ENCODE measurements at regions not wholly inside any gene's neighbourhood (a gene's known extent, or its start where the extent isn't known, plus 50 kb on each side); places are given as distances from the start of the nearest gene placed in this dataset.
"Not testable (repeated sequence)": the region's sequence is repeated elsewhere in the genome, so short reads cannot be mapped to it uniquely, and the experiment has no call there.

DNA sequence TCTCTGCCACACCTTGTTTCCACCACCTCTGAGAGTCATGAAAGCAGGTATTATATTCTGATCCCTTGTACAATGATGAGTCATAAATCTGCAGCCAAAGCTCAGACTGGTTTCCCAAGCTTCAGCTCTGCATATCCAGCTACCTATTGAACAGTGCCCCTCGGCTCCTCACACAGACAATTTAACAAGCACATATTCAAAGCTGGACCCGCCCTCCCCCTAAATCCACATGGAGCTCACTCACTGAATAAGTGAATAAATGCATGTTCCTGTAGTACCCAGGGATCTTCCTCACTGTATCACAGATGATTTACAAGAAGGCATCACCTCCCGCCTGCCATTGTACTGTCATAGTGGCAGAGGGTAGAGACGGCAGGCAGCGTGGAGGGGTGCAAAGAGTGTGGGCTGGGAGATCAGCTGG, 516.4 kb downstream of the GRIN2A start:
- TF ChIP-seq POLR2A (IDR thresholded peaks at IDR 0.05; ENCODE audit: low read depth, low read length) (no peak), POLR2AphosphoS5 (IDR thresholded peaks at IDR 0.05; ENCODE audit: low read depth, low read length) (no peak), SPI1 (IDR thresholded peaks at IDR 0.05; ENCODE audit: low read depth, low read length) (no peak), TAF1 (IDR thresholded peaks at IDR 0.05; ENCODE audit: low read depth, low read length) (no peak), PAX5 (IDR thresholded peaks at IDR 0.05; ENCODE audit: insufficient read depth, low read length, severe bottlenecking) (no peak), POU2F2 (IDR thresholded peaks at IDR 0.05; ENCODE audit: low read depth, low read length) (no peak)
- no peak for DNase-seq (ENCODE audit: insufficient read length, low spot score)
- FAIRE-seq, result no peak

DNA sequence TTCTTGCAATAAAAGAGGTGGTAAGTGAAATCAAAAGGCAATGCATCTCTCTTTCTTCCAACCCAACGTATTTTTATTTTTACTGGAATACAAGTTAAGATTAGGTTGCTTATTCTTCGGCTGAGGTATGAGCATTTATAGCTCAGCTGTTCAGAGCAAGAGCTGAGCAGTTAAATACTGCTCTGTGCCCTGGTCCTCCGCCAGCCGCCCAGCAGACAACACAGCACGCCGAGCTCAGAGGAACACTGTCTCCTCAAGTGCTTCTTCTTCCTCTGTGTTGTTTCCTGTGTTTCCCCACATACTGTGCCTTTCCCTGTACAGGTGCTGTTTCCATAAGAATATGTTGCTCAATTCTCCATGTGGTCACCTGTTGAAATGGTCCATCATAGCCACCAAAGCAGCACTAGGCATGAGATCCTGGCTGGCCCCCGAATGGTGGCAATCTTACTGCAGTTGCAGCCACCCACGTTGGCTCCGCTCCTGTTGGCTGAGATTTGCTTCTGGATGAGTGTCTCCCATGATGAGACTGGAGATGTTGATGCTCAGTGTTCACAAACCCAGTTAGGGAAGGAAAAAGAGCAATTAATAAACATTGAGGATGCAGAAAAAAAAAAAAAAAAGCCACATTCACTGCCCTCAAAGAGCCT, 515.3 kb downstream of the GRIN2A start:
- DNase-seq (ENCODE audit: insufficient read length, low spot score) (no peak), FAIRE-seq (no peak)
- no peak for TF ChIP-seq POLR2AphosphoS5 (IDR thresholded peaks at IDR 0.05; ENCODE audit: low read depth, low read length)
- no peak for TF ChIP-seq POU2F2 (IDR thresholded peaks at IDR 0.05; ENCODE audit: low read depth, low read length)
- no peak for TF ChIP-seq PAX5 (IDR thresholded peaks at IDR 0.05; ENCODE audit: insufficient read depth, low read length, severe bottlenecking)
- TF ChIP-seq TAF1 (IDR thresholded peaks at IDR 0.05; ENCODE audit: low read depth, low read length), result no peak
- no peak for TF ChIP-seq POLR2A (IDR thresholded peaks at IDR 0.05; ENCODE audit: low read depth, low read length)
- TF ChIP-seq SPI1 (IDR thresholded peaks at IDR 0.05; ENCODE audit: low read depth, low read length), result no peak

DNA sequence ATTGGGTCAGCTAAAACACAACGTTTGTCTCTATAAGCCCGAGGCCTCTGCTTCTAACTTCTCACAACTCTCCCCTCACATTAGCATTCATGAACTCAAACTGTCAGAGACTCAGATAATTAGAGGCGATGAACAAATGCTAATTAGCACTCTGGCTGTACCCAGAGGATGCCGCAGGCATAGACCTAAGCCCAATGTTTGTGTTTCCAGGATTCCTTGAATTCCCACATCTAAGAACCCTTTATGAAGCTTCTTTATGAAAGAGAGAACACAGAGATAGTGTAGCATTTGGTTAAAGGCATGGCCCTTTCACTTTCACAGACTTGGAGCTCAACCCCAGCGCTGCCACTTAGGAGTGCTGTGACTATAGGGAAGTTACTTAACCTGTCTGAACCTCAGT, 512.2 kb downstream of the GRIN2A start:
- FAIRE-seq (no peak), DNase-seq (ENCODE audit: insufficient read length, low spot score) (no peak)
- TF ChIP-seq PAX5 (IDR thresholded peaks at IDR 0.05; ENCODE audit: insufficient read depth, low read length, severe bottlenecking) (no peak), SPI1 (IDR thresholded peaks at IDR 0.05; ENCODE audit: low read depth, low read length) (no peak), TAF1 (IDR thresholded peaks at IDR 0.05; ENCODE audit: low read depth, low read length) (no peak), POLR2AphosphoS5 (IDR thresholded peaks at IDR 0.05; ENCODE audit: low read depth, low read length) (no peak), POLR2A (IDR thresholded peaks at IDR 0.05; ENCODE audit: low read depth, low read length) (no peak), POU2F2 (IDR thresholded peaks at IDR 0.05; ENCODE audit: low read depth, low read length) (no peak)

DNA sequence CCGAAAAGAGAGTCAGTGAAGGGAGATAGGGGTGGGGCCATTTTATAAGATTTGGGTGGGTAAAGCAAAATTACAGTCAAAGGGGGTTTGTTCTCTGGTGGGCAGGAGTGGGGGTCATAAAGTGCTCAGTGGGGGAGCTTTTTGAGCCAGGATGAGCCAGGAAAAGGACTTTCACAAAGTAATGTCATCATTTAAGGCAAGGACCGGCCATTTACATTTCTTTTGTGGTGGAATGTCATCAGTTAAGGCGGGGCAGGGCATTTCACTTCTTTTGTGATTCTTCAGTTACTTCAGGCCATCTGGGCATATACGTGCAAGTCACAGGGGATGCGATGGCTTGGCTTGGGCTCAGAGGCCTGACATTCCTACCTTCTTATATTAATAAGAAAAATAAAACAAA, 511.6 kb downstream of the GRIN2A start:
- FAIRE-seq; DNase-seq (ENCODE audit: insufficient read length, low spot score): not testable (repeated sequence)

DNA sequence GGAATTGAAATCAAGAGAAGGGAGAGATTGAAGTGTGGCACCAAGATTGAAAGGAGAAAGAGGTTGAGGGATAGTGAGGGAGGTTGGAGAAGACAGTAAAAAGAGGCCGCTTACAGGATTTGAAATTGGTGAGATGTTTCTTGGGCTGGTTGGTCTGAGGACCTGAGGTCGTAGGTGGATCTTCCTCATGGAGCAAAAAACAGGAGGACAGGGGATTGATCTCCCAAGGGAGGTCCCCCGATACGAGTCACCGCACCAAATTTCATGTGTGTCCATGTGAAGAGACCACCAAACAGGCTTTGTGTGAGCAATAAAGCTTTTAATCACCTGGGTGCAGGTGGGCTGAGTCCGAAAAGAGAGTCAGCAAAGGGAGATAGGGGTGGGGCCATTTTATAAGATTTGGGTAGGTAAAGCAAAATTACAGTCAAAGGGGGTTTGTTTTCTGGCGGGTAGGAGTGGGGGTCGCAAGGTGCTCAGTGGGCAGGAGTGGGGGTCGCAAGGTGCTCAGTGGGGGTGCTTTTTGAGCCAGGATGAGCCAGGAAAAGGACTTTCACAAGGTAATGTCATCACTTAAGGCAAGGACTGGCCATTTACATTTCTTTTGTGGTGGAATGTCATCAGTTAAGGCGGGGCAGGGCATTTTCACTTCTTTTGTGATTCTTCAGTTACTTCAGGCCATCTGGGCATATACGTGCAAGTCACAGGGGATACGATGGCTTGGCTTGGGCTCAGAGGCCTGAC, 505.5 kb downstream of the GRIN2A start:
- DNase-seq (ENCODE audit: insufficient read length, low spot score); FAIRE-seq: not testable (repeated sequence)

DNA sequence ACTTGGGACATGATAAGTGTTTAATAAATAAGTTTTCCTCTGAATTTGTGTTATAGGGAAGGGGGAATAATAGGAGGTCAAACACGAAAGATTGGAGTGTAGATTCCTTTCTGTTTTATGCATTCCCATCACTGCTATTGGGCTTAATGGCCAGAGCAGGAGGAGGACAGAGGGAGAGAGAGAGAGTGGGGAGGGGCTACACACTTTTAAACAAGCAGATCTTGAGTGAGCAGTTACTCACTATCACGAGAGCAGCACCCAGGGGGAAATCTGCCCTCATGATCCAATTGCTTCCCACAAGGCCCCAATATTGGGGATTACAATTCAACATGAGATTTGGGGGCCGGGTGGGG, 505.0 kb downstream of the GRIN2A start:
- no peak for DNase-seq (ENCODE audit: insufficient read length, low spot score)
- no peak for FAIRE-seq
- TF ChIP-seq POLR2AphosphoS5 (IDR thresholded peaks at IDR 0.05; ENCODE audit: low read depth, low read length) (no peak), SPI1 (IDR thresholded peaks at IDR 0.05; ENCODE audit: low read depth, low read length) (no peak), POLR2A (IDR thresholded peaks at IDR 0.05; ENCODE audit: low read depth, low read length) (no peak), POU2F2 (IDR thresholded peaks at IDR 0.05; ENCODE audit: low read depth, low read length) (no peak), PAX5 (IDR thresholded peaks at IDR 0.05; ENCODE audit: insufficient read depth, low read length, severe bottlenecking) (no peak), TAF1 (IDR thresholded peaks at IDR 0.05; ENCODE audit: low read depth, low read length) (no peak)

DNA sequence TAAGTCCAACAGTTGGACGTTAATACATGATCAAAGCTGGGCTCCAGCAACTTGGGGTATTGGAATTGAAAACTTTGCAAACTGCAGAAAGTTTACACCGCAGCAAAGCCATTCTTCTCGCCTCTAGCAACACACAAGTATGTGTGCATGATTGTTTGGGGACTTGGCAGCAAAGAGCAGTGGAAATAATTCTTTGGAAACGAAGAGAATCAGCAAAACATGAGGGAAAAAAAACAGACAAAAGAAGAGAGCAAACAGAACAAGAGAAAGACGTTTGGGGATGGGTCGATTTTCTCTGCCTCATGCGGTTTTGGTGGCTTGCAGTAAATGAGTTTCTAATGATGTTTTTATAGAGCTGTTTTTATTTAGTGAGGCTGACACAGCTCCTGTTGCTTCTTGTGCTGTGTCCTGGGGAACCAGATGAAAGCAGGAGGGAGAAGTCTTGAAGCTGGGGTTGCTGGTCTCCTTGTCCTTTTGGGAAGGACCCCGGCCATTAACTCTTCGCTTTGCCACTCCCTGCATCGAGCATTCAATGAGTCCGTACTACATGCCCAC, 502.9 kb downstream of the GRIN2A start:
- FAIRE-seq (no peak), DNase-seq (ENCODE audit: insufficient read length, low spot score) (no peak)
- TF ChIP-seq POLR2AphosphoS5 (IDR thresholded peaks at IDR 0.05; ENCODE audit: low read depth, low read length) (no peak), PAX5 (IDR thresholded peaks at IDR 0.05; ENCODE audit: insufficient read depth, low read length, severe bottlenecking) (no peak), POU2F2 (IDR thresholded peaks at IDR 0.05; ENCODE audit: low read depth, low read length) (no peak), TAF1 (IDR thresholded peaks at IDR 0.05; ENCODE audit: low read depth, low read length) (no peak), POLR2A (IDR thresholded peaks at IDR 0.05; ENCODE audit: low read depth, low read length) (no peak), SPI1 (IDR thresholded peaks at IDR 0.05; ENCODE audit: low read depth, low read length) (no peak)

DNA sequence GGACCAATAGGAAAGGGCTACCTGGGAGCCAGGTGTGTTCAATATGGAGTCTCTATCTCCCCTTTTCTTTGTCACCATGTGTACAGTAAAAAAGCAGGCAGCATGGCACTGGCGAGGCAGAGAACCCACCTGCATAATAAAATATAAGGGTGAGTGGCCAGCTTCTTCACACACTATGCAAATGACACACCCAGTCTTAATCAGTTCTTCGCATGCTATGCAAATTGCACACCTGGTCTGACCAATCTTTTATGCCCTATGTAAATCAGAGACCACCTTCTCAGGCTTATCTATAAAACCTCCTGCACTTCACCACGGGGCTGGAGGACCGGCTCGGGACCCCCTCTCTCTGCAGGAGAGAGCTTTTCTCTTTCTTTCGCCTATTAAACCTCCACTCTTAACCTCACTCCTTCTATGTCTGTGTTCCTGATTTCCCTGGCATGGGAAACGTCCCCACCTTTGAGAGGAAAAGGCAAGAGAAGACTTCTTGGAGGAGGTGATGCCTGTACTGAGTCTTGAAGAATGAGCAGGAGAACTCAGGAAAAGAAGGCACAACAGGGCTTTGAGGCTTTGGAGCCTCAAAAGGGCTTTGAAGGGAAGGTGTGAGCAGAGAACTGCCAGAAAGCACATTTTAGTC, 502.1 kb downstream of the GRIN2A start:
- FAIRE-seq, result no peak
- no peak for TF ChIP-seq POU2F2 (IDR thresholded peaks at IDR 0.05; ENCODE audit: low read depth, low read length)
- no peak for TF ChIP-seq POLR2AphosphoS5 (IDR thresholded peaks at IDR 0.05; ENCODE audit: low read depth, low read length)
- no peak for TF ChIP-seq POLR2A (IDR thresholded peaks at IDR 0.05; ENCODE audit: low read depth, low read length)
- no peak for TF ChIP-seq PAX5 (IDR thresholded peaks at IDR 0.05; ENCODE audit: insufficient read depth, low read length, severe bottlenecking)
- no peak for TF ChIP-seq TAF1 (IDR thresholded peaks at IDR 0.05; ENCODE audit: low read depth, low read length)
- no peak for TF ChIP-seq SPI1 (IDR thresholded peaks at IDR 0.05; ENCODE audit: low read depth, low read length)
- no peak for DNase-seq (ENCODE audit: insufficient read length, low spot score)

DNA sequence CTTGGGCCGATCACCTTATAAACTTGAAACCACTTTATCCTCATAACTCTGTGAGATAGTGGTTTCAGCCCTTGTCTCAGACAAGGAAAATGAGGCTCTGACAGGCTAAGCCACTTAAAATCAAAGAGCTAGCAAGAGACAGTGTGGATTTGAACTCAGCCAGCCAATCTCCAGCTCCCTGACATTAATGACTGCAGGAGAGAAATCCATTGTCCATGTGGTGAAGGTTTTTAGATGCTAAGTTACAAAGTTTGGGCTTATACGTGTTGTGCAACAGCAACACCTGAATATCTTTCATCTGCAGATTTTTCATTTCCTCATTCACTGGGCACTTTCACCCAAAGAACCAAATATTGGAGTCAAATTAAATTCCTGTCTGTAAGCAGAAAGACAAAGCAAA, 501.3 kb downstream of the GRIN2A start:
- DNase-seq (ENCODE audit: insufficient read length, low spot score) (no peak), FAIRE-seq (no peak)
- TF ChIP-seq PAX5 (IDR thresholded peaks at IDR 0.05; ENCODE audit: insufficient read depth, low read length, severe bottlenecking) (no peak), TAF1 (IDR thresholded peaks at IDR 0.05; ENCODE audit: low read depth, low read length) (no peak), POLR2A (IDR thresholded peaks at IDR 0.05; ENCODE audit: low read depth, low read length) (no peak), POLR2AphosphoS5 (IDR thresholded peaks at IDR 0.05; ENCODE audit: low read depth, low read length) (no peak), POU2F2 (IDR thresholded peaks at IDR 0.05; ENCODE audit: low read depth, low read length) (no peak)

DNA sequence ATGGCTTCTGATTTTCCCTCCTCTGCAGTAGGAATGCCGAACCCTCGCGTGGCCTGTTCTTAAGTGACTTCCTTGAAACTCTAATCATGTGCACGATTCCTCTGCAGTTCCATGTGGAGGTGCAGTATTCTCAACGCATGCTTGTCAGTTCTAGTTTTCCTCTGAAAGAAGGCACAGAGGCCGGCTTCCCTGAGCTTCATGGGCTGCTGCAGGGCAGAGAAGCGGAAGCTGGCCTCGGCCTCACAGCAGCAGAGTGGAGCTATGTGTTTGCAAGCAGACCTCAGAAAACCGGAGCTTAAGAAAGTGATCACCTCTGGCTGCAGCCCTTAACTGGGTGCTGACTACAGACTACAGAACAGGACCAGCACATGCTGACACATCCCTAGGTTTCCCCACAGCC, 500.7 kb downstream of the GRIN2A start:
- DNase-seq (ENCODE audit: insufficient read length, low spot score) (no peak), FAIRE-seq (no peak)
- TF ChIP-seq POLR2A (IDR thresholded peaks at IDR 0.05; ENCODE audit: low read depth, low read length) (no peak), TAF1 (IDR thresholded peaks at IDR 0.05; ENCODE audit: low read depth, low read length) (no peak), SPI1 (IDR thresholded peaks at IDR 0.05; ENCODE audit: low read depth, low read length) (no peak)

Data from GM12891 (cell line).